Rectal smooth muscle tissue (tissue), 1 donor: ENCODE measurements at regions not wholly inside any gene's neighbourhood (a gene's known extent, or its start where the extent isn't known, plus 50 kb on each side); places are given as distances from the start of the nearest gene placed in this dataset.

Experiments
- H3K27ac ChIP-seq: one replicate; pipeline ENCODE4 v1.7.0; 2013; ENCODE audit warnings: low read depth, low read length, inconsistent platforms
- H3K27me3 ChIP-seq: one replicate; pipeline ENCODE4 v1.7.0; 2013; ENCODE audit warnings: low read length; ENCODE audit not compliant: control insufficient read depth, insufficient read depth
- H3K36me3 ChIP-seq: one replicate; pipeline ENCODE4 v1.7.0; 2013; ENCODE audit warnings: low read length; ENCODE audit not compliant: control insufficient read depth, insufficient read depth
- H3K4me1 ChIP-seq: one replicate; pipeline ENCODE4 v1.7.0; 2013; ENCODE audit warnings: low read length; ENCODE audit not compliant: control insufficient read depth, insufficient read depth
- H3K4me3 ChIP-seq: one replicate; pipeline ENCODE4 v1.7.0; 2013; ENCODE audit warnings: low read length
- H3K9ac ChIP-seq: one replicate; pipeline ENCODE4 v1.7.0; 2013; ENCODE audit warnings: low read length

- Histone ChIP-seq H3K4me1 (peaks cover 6% of the 10 kb centered on the region), H3K27me3 (no peaks in the 10 kb centered on the region), H3K4me3 (no peak overlapping the region), H3K9ac (no peak overlapping the region), H3K27ac (no peak overlapping the region), H3K36me3 (no peaks in the 10 kb centered on the region)
These were observed 169.4 kb downstream of the SLIT2 start for GRCh38 chr4:20420916-20421602.

- no peak overlapping the region for H3K4me3 ChIP-seq
- H3K27ac ChIP-seq: no peak overlapping the region
- no peak overlapping the region for H3K9ac ChIP-seq
- H3K4me1 ChIP-seq: peaks cover 6% of the 10 kb centered on the region
- no peaks in the 10 kb centered on the region for H3K27me3 ChIP-seq
- no peaks in the 10 kb centered on the region for H3K36me3 ChIP-seq
These were observed 169.9 kb downstream of the SLIT2 start for GRCh38 chr4:20421603-20421985.

DNA sequence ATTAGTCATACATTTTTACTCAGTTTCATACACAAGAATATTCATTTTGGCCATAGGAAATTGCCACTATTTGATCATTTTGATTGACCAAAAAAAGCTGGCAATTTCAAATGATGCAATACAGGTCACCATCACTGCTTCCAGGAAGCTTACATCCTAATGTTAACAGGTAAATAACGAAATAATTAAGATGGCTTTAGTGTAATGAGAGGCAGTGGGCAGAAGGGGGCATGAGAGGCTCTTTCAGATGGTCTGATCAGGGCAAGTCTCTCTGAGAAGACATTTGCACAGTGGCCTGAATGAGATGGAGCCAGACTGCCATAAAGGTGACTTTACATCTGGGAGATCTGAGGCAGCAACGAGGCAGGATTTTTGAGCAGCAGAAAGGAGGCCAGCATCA is 170.7 kb downstream of the SLIT2 start:
- peaks cover 6% of the 10 kb centered on the region for H3K4me1 ChIP-seq
- no peaks in the 10 kb centered on the region for H3K27me3 ChIP-seq
- H3K27ac ChIP-seq: no peak overlapping the region

DNA sequence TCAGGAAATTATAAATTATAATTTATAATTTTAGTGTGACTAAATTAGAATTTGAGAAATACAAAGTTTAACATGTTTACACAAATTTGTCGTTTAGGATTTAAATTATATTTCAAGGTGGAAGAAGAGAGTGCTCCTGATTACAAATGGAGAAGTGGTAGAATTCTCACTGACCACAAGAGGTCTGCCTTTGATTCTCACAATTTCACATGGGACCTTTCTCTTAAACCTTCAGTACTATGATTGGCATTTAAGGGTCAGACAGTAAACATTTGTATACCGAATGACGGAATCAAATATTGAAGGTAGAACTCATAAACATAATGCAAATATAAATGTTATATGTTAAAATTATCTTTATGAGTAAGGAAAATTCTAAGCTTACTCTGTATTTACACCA is 171.7 kb downstream of the SLIT2 start:
- Histone ChIP-seq H3K4me3 (no peak overlapping the region), H3K36me3 (no peaks in the 10 kb centered on the region)

More for the DNA sequence above, 170.7 kb downstream of the SLIT2 start:
- no peak overlapping the region for H3K4me3 ChIP-seq
- H3K36me3 ChIP-seq: no peaks in the 10 kb centered on the region
- H3K9ac ChIP-seq: no peak overlapping the region

GRCh38 chr4:20426028-20426427 is 174.3 kb downstream of the SLIT2 start:
- Histone ChIP-seq H3K27ac (no peak overlapping the region), H3K4me1 (peaks cover 8% of the 10 kb centered on the region), H3K4me3 (no peak overlapping the region), H3K9ac (no peak overlapping the region), H3K27me3 (no peaks in the 10 kb centered on the region), H3K36me3 (no peaks in the 10 kb centered on the region)

More for the DNA sequence above, 171.7 kb downstream of the SLIT2 start:
- H3K27me3 ChIP-seq: no peaks in the 10 kb centered on the region
- H3K9ac ChIP-seq: no peak overlapping the region
- no peak overlapping the region for H3K27ac ChIP-seq
- peaks cover 3% of the 10 kb centered on the region for H3K4me1 ChIP-seq

DNA sequence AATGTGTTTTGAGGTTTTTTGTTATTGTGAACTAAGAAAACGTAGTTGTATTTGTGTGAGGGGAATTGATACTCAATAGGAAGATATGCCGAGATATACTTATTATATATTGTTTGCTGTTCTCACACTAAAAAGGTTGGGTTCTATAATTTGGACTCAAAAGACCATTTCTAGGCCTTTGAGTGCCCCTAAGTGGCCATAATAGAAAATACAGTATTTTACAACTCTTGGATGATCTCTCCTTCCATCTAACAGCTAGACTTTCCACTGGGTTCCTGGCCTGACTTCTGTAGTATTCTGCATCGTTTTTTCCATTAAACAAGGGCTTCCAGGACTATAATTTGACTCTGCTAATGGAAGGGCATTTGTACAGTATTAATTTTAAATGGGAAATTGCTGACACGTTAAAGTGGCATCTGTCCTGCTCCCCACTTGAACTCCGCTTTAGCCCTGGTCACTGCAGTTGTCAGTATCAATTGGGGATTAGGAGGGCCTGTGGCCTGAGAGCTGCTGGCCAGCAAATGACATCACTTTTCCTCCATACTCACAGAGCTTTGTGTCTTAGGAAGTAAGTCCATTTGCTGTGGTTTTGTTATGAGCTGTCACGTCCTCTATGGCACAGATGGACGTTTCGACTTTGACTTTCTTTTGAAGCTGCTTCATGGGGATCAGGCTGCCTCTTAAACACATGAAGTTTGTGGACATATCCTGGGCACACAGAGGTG is 176.9 kb downstream of the SLIT2 start:
- Histone ChIP-seq H3K27me3 (no peaks in the 10 kb centered on the region), H3K9ac (no peak overlapping the region), H3K4me3 (no peak overlapping the region), H3K4me1 (peaks cover 13% of the 10 kb centered on the region), H3K27ac (no peak overlapping the region), H3K36me3 (no peaks in the 10 kb centered on the region)

GRCh38 chr4:20430259-20430941 is 178.7 kb downstream of the SLIT2 start:
- peak overlapping the region; percentile 74 for H3K27ac ChIP-seq
- H3K4me3 ChIP-seq: no peak overlapping the region
- H3K9ac ChIP-seq: no peak overlapping the region
- H3K36me3 ChIP-seq: no peaks in the 10 kb centered on the region
- H3K4me1 ChIP-seq: peaks cover 17% of the 10 kb centered on the region
- H3K27me3 ChIP-seq: no peaks in the 10 kb centered on the region

- H3K4me3 ChIP-seq: peak overlapping the region; percentile 20
- H3K9ac ChIP-seq: no peak overlapping the region
- peaks cover 22% of the 10 kb centered on the region for H3K4me1 ChIP-seq
- no peaks in the 10 kb centered on the region for H3K27me3 ChIP-seq
- H3K27ac ChIP-seq: peak overlapping the region; percentile 74
- H3K36me3 ChIP-seq: no peaks in the 10 kb centered on the region
These were observed 179.8 kb downstream of the SLIT2 start for GRCh38 chr4:20431543-20431951.

GRCh38 chr4:20432088-20432487 is 180.4 kb downstream of the SLIT2 start:
- H3K27ac ChIP-seq: peak overlapping the region; percentile 74
- peaks cover 22% of the 10 kb centered on the region for H3K4me1 ChIP-seq
- peak overlapping the region; percentile 22 for H3K4me3 ChIP-seq
- H3K9ac ChIP-seq: no peak overlapping the region
- no peaks in the 10 kb centered on the region for H3K27me3 ChIP-seq
- H3K36me3 ChIP-seq: no peaks in the 10 kb centered on the region

- Histone ChIP-seq H3K36me3 (no peaks in the 10 kb centered on the region), H3K27ac (peak overlapping the region; percentile 59), H3K4me3 (no peak overlapping the region), H3K4me1 (peaks cover 22% of the 10 kb centered on the region), H3K9ac (no peak overlapping the region), H3K27me3 (no peaks in the 10 kb centered on the region)
These were observed 181.5 kb downstream of the SLIT2 start for GRCh38 chr4:20433097-20433705.

DNA sequence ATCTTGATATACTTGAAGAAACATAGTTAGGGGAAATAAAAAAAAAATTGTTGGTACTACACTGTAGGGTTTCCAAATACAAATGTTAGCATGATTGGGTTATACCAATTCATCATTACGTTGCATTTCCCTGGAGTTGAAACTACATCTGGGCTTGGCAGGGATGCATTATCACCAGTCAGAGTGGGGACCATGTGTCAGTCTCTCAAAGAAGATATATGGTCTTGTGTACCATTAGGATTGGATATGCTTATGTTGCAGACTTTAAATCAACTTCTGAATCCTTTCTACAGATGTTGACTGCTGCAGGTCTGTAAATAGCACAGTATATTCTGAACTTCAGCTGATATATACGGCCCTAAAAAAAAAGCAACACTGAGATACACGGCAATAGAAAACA is 188.5 kb downstream of the SLIT2 start:
- Histone ChIP-seq H3K4me3 (no peak overlapping the region), H3K4me1 (peaks cover 13% of the 10 kb centered on the region), H3K27ac (no peak overlapping the region)

GRCh38 chr4:20443015-20443805 is 191.5 kb downstream of the SLIT2 start:
- Histone ChIP-seq H3K4me1 (peaks cover 8% of the 10 kb centered on the region), H3K27ac (peak overlapping the region; percentile 63), H3K4me3 (no peak overlapping the region), H3K9ac (no peak overlapping the region), H3K36me3 (no peaks in the 10 kb centered on the region), H3K27me3 (no peaks in the 10 kb centered on the region)

More for the DNA sequence above, 188.5 kb downstream of the SLIT2 start:
- no peaks in the 10 kb centered on the region for H3K27me3 ChIP-seq
- no peak overlapping the region for H3K9ac ChIP-seq
- no peaks in the 10 kb centered on the region for H3K36me3 ChIP-seq
